IMR-90 (cell line): ENCODE measurements at regions not wholly inside any gene's neighbourhood (a gene's known extent, or its start where the extent isn't known, plus 50 kb on each side); places are given as distances from the start of the nearest gene placed in this dataset.

Experiments
- BHLHE40 ChIP-seq: fragments of 150-350 bp; IDR thresholded peaks from 2 replicates; pipeline ENCODE4 v1.6.1; 2016; ENCODE audit warnings: mild to moderate bottlenecking, low read depth, low read length
- CHD1 ChIP-seq: IDR thresholded peaks from 2 replicates; pipeline ENCODE4 v1.6.1; 2012; ENCODE audit warnings: low read depth, low read length, improper control_type of control experiment
- CTCF ChIP-seq: conservative IDR thresholded peaks from 2 replicates; pipeline ENCODE4 v1.5.1; 2012; ENCODE audit warnings: mild to moderate bottlenecking, low read depth, low read length, improper control_type of control experiment
- ELK1 ChIP-seq: fragments of 150-350 bp; IDR thresholded peaks from 2 replicates; pipeline ENCODE4 v1.6.1; 2016; ENCODE audit warnings: low read depth, mild to moderate bottlenecking, low read length, moderate library complexity, borderline replicate concordance
- FOS ChIP-seq: fragments of 150-350 bp; IDR thresholded peaks from 2 replicates; pipeline ENCODE4 v1.6.1; 2016; ENCODE audit warnings: low read depth, low read length
- MAFK ChIP-seq: IDR thresholded peaks from 2 replicates; pipeline ENCODE4 v1.6.1; 2012; ENCODE audit warnings: low read depth, low read length, improper control_type of control experiment
- MAZ ChIP-seq: IDR thresholded peaks from 2 replicates; pipeline ENCODE4 v1.6.1; 2012; ENCODE audit warnings: low read depth, mild to moderate bottlenecking, low read length, improper control_type of control experiment, moderate library complexity, borderline replicate concordance
- MXI1 ChIP-seq: IDR thresholded peaks from 2 replicates; pipeline ENCODE4 v1.6.1; 2012; ENCODE audit warnings: low read depth, mild to moderate bottlenecking, low read length, moderate library complexity, borderline replicate concordance
- NFE2L2 ChIP-seq: fragments of 150-350 bp; IDR thresholded peaks from 2 replicates; pipeline ENCODE4 v1.6.1; 2016; ENCODE audit warnings: low read depth, mild to moderate bottlenecking, low read length
- POLR2A ChIP-seq: IDR thresholded peaks from 2 replicates; pipeline ENCODE4 v1.6.1; 2012; ENCODE audit warnings: mild to moderate bottlenecking, low read depth, low read length
- RAD21 ChIP-seq: IDR thresholded peaks from 2 replicates; pipeline ENCODE4 v1.6.1; 2012; ENCODE audit warnings: low read length, improper control_type of control experiment
- RFX5 ChIP-seq: IDR thresholded peaks from 2 replicates; pipeline ENCODE4 v1.8.0; 2012; ENCODE audit warnings: low read depth, mild to moderate bottlenecking, low read length, moderate library complexity
- SMC3 ChIP-seq: fragments of 150-350 bp; IDR thresholded peaks from 2 replicates; pipeline ENCODE4 v1.6.1; 2016; ENCODE audit warnings: low read depth, mild to moderate bottlenecking, antibody characterized with exemption, low read length, moderate library complexity
- USF2 ChIP-seq: fragments of 150-350 bp; IDR thresholded peaks from 2 replicates; pipeline ENCODE4 v1.6.1; 2017; ENCODE audit warnings: mild to moderate bottlenecking, antibody characterized with exemption, low read length, low read depth

- no peak for TF ChIP-seq RAD21
- TF ChIP-seq CTCF: no peak
- TF ChIP-seq MXI1: no peak
- no peak for TF ChIP-seq POLR2A
- no peak for TF ChIP-seq ELK1
- no peak for TF ChIP-seq FOS
- no peak for TF ChIP-seq MAZ
- TF ChIP-seq RFX5: no peak
- no peak for TF ChIP-seq NFE2L2
- TF ChIP-seq CHD1: no peak
- TF ChIP-seq MAFK: no peak
- TF ChIP-seq SMC3: no peak
- TF ChIP-seq BHLHE40: no peak
- TF ChIP-seq USF2: no peak
Observed at GRCh38 chr3:153023896-153024295, 138.1 kb upstream of the RAP2B start.
